SK-N-SH (cell line): ENCODE measurements at regions not wholly inside any gene's neighbourhood (a gene's known extent, or its start where the extent isn't known, plus 50 kb on each side); places are given as distances from the start of the nearest gene placed in this dataset.

Source experiments
- CTCF ChIA-PET: fragments of 300-600, 350-600 bp; formaldehyde crosslinking; extraction: SDS; loops from one replicate; lab custom pipeline; 2021; lab: Yijun Ruan, JAX
- POLR2A ChIA-PET: fragments of 350-600 bp; sonication (Branson Sonifier 250); formaldehyde crosslinking; extraction: SDS; loops from one replicate; lab custom pipeline; 2020; ENCODE audit warnings: antibody characterized with exemption, inconsistent platforms; lab: Yijun Ruan, JAX
- DNase-seq: peaks from one replicate; pipeline ENCODE4 v3.0.0; 2012
- H2AFZ ChIP-seq: fragments of 200-600 bp; sonication (generic); 2 replicates; pipeline ENCODE4 v1.8.1; 2016; ENCODE audit warnings: antibody characterized with exemption, mild to moderate bottlenecking, low read depth
- H3F3A ChIP-seq: fragments of 200-600 bp; sonication (generic); replicated peaks from 2 replicates; pipeline ENCODE3; 2016; ENCODE audit warnings: antibody characterized with exemption, mild to moderate bottlenecking; ENCODE audit not compliant: insufficient read depth
- H3K27ac ChIP-seq, 2 experiments: fragments of 200-500 bp in 1 of 2; fragments of 200-600 bp in 1 of 2; sonication (Bioruptor generic) in 1 of 2; sonication (generic), shearing (Covaris generic) in 1 of 2; 2 replicates each; pipeline versions ENCODE4 v1.5.1 to v1.6.1; 2014 to 2016; ENCODE audit warnings: low read depth in 2 of 2, inconsistent platforms in 1 of 2, low read length in 1 of 2, mild to moderate bottlenecking in 1 of 2, mixed read lengths in 1 of 2
- H3K27me3 ChIP-seq: fragments of 200-600 bp; sonication (generic), shearing (Covaris generic); 2 replicates; pipeline ENCODE4 v1.6.1; 2016; ENCODE audit warnings: mixed run types; ENCODE audit not compliant: insufficient read depth
- H3K36me3 ChIP-seq, 2 experiments: fragments of 200-500 bp in 1 of 2; fragments of 200-600 bp in 1 of 2; sonication (Bioruptor generic) in 1 of 2; sonication (generic) in 1 of 2; replicated peaks in 1 of 2; 2 replicates each; pipeline versions ENCODE3 to v1.5.1; 2014 to 2016; ENCODE audit warnings: low read length in 1 of 2, mild to moderate bottlenecking in 1 of 2; ENCODE audit not compliant: insufficient read depth in 2 of 2, control insufficient read depth in 1 of 2
- H3K4me1 ChIP-seq, 2 experiments: fragments of 200-500 bp in 1 of 2; fragments of 200-600 bp in 1 of 2; sonication (Bioruptor generic) in 1 of 2; sonication (generic), shearing (Covaris generic) in 1 of 2; 2 replicates each; pipeline versions ENCODE4 v1.5.1 to v1.6.1; 2014 to 2016; ENCODE audit warnings: low read depth in 1 of 2, low read length in 1 of 2, mixed run types in 1 of 2; ENCODE audit not compliant: insufficient read depth in 2 of 2, control insufficient read depth in 1 of 2
- H3K4me2 ChIP-seq: fragments of 200-600 bp; sonication (generic), shearing (Covaris generic); 2 replicates; pipeline ENCODE4 v1.6.1; 2017; ENCODE audit warnings: mixed run types
- H3K4me3 ChIP-seq, 2 experiments: fragments of 200-500 bp in 1 of 2; fragments of 200-600 bp in 1 of 2; sonication (Bioruptor generic) in 1 of 2; sonication (generic), shearing (Covaris generic) in 1 of 2; 2 replicates each; pipeline versions ENCODE4 v1.5.1 to v1.8.1; 2014 to 2016; ENCODE audit warnings: low read depth in 2 of 2, inconsistent platforms in 1 of 2, low read length in 1 of 2, mild to moderate bottlenecking in 1 of 2, mixed read lengths in 1 of 2, moderate library complexity in 1 of 2
- H3K79me2 ChIP-seq: fragments of 200-600 bp; sonication (generic); 2 replicates; pipeline ENCODE4 v1.8.1; 2017; ENCODE audit warnings: mild to moderate bottlenecking; ENCODE audit not compliant: insufficient read depth
- H3K9ac ChIP-seq: fragments of 200-600 bp; sonication (generic); 2 replicates; pipeline ENCODE4 v1.6.1; 2017; ENCODE audit warnings: mixed run types
- H3K9me2 ChIP-seq: fragments of 200-600 bp; sonication (generic); 2 replicates; pipeline ENCODE4 v1.6.1; 2017; ENCODE audit warnings: mixed run types
- H3K9me3 ChIP-seq: fragments of 200-600 bp; sonication (generic); 2 replicates; pipeline ENCODE4 v1.6.1; 2017; ENCODE audit warnings: mixed run types, mild to moderate bottlenecking, moderate library complexity
- H4K20me1 ChIP-seq: fragments of 200-600 bp; sonication (generic); 2 replicates; pipeline ENCODE4 v1.6.1; 2017; ENCODE audit warnings: mild to moderate bottlenecking, mixed run types; ENCODE audit not compliant: insufficient read depth
- CHD2 ChIP-seq: fragments of 150-350 bp; IDR thresholded peaks from 2 replicates; pipeline ENCODE4 v1.6.1; 2018; ENCODE audit warnings: low read length; ENCODE audit not compliant: partially characterized antibody
- ELF1 ChIP-seq: IDR thresholded peaks from 2 replicates; pipeline ENCODE4 v1.4.0; 2012
- EP300 ChIP-seq, 2 experiments: IDR thresholded peaks; 2 replicates each; pipeline versions ENCODE4 v1.4.0 to v1.6.1; 2012; ENCODE audit warnings: borderline replicate concordance in 1 of 2, low read depth in 1 of 2, low read length in 1 of 2
- FOXJ3 ChIP-seq: sonication (generic); formaldehyde crosslinking; IDR thresholded peaks from 2 replicates; pipeline ENCODE4 v1.5.1; 2020; ENCODE audit warnings: mild to moderate bottlenecking, missing genetic modification reagents
- NRF1 ChIP-seq: IDR thresholded peaks from 2 replicates; pipeline ENCODE4 v1.6.1; 2012; ENCODE audit warnings: low read depth, mild to moderate bottlenecking, low read length
- SMC3 ChIP-seq: IDR thresholded peaks from 2 replicates; pipeline ENCODE4 v1.6.1; 2012; ENCODE audit warnings: low read depth, low read length, improper control_type of control experiment
- TCF12 ChIP-seq: IDR thresholded peaks from 2 replicates; pipeline ENCODE4 v1.4.0; 2012
- YY1 ChIP-seq: IDR thresholded peaks from 2 replicates; pipeline ENCODE4 v1.4.0; 2012; ENCODE audit warnings: low read depth, mild to moderate bottlenecking
- WGBS: methylation state at CpG from one replicate; pipeline ENCODE4 v1.1.6; 2017; ENCODE audit warnings: low lambda C conversion rate; 5-methylcytosine and 5-hydroxymethylcytosine counted together
- TF ChIP-seq, protein P1 (sequence below): IDR thresholded peaks from 2 replicates; pipeline ENCODE4 v1.4.0; 2012; ENCODE audit warnings: low read depth, borderline replicate concordance
- TF ChIP-seq, protein P2 (sequence below): IDR thresholded peaks from 2 replicates; pipeline ENCODE4 v1.4.0; 2012; ENCODE audit warnings: low read depth, borderline replicate concordance
- TF ChIP-seq, protein P3 (sequence below): fragments of 200-600 bp; sonication (generic); IDR thresholded peaks from 2 replicates; pipeline ENCODE4 v1.6.1; 2017; ENCODE audit warnings: antibody characterized with exemption, mild to moderate bottlenecking, moderate library complexity

DNA sequence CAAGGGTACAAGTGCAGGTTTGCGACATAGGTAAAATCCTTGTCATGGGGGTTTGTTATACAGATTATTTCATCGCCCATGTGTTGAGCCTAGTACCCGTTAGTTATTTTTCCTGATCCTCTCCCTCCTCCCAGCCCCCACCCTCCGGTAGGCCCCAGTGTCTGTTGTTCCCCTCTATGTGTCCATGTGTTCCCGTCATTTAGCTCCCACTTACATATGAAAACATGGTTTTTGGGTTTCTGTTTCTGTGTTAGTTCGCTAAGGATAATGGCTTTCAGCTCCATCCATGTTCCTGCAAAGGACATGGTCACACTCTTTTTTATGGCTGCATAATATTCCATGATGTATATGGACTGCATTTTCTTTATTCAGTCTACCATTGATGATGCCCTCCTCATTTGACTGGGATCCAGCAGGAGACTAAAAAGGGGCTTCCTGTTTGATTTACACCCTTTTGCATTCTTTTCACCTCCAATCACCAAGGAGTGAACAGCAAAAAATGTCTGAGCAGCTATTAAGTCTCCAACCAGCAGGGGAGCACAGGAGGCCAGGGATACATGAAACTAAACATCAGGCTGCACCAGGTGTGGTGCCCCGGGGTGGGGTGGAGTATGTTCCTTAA is 188.2 kb downstream of the SKIDA1 start:
- POLR2A ChIA-PET, result no interaction called here

More for the DNA sequence above, 188.2 kb downstream of the SKIDA1 start:
- H2AFZ ChIP-seq, result no peak overlapping the region
- no peak for TF ChIP-seq TCF12
- no peak for TF ChIP-seq CHD2
- no peak for TF ChIP-seq YY1
- TF ChIP-seq, protein P1, sequence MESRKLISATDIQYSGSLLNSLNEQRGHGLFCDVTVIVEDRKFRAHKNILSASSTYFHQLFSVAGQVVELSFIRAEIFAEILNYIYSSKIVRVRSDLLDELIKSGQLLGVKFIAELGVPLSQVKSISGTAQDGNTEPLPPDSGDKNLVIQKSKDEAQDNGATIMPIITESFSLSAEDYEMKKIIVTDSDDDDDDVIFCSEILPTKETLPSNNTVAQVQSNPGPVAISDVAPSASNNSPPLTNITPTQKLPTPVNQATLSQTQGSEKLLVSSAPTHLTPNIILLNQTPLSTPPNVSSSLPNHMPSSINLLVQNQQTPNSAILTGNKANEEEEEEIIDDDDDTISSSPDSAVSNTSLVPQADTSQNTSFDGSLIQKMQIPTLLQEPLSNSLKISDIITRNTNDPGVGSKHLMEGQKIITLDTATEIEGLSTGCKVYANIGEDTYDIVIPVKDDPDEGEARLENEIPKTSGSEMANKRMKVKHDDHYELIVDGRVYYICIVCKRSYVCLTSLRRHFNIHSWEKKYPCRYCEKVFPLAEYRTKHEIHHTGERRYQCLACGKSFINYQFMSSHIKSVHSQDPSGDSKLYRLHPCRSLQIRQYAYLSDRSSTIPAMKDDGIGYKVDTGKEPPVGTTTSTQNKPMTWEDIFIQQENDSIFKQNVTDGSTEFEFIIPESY, result no peak
- TF ChIP-seq ELF1, result no peak
- TF ChIP-seq NRF1, result no peak
- TF ChIP-seq SMC3, result no peak
- TF ChIP-seq, protein P2, sequence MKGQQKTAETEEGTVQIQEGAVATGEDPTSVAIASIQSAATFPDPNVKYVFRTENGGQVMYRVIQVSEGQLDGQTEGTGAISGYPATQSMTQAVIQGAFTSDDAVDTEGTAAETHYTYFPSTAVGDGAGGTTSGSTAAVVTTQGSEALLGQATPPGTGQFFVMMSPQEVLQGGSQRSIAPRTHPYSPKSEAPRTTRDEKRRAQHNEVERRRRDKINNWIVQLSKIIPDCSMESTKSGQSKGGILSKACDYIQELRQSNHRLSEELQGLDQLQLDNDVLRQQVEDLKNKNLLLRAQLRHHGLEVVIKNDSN, result no peak
- TF ChIP-seq, protein P3, sequence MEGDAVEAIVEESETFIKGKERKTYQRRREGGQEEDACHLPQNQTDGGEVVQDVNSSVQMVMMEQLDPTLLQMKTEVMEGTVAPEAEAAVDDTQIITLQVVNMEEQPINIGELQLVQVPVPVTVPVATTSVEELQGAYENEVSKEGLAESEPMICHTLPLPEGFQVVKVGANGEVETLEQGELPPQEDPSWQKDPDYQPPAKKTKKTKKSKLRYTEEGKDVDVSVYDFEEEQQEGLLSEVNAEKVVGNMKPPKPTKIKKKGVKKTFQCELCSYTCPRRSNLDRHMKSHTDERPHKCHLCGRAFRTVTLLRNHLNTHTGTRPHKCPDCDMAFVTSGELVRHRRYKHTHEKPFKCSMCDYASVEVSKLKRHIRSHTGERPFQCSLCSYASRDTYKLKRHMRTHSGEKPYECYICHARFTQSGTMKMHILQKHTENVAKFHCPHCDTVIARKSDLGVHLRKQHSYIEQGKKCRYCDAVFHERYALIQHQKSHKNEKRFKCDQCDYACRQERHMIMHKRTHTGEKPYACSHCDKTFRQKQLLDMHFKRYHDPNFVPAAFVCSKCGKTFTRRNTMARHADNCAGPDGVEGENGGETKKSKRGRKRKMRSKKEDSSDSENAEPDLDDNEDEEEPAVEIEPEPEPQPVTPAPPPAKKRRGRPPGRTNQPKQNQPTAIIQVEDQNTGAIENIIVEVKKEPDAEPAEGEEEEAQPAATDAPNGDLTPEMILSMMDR, result no peak
- TF ChIP-seq FOXJ3 (CRISPR knock-in tag), result no peak
- no peak for TF ChIP-seq EP300 (IDR thresholded peaks at IDR 0.05; ENCODE audit: borderline replicate concordance in 1 of 2, low read depth in 1 of 2, low read length in 1 of 2)
- H3K9me2 ChIP-seq, result no peaks in the 10 kb centered on the region
- no peaks in the 10 kb centered on the region for H3K9me3 ChIP-seq
- H3K27me3 ChIP-seq, result no peaks in the 10 kb centered on the region
- peaks cover 5 to 30% of the 10 kb centered on the region in 2 experiments; a peak in 3 of 4 replicates for H3K4me1 ChIP-seq
- no peak overlapping the region; a peak in 1 of 4 replicates for H3K27ac ChIP-seq
- H3K36me3 ChIP-seq, result no peaks in the 10 kb centered on the region
- no peaks in the 10 kb centered on the region for H3K79me2 ChIP-seq
- CTCF ChIA-PET, result interaction anchor here (2.2 kb wide), 1 partner anchor 8 kb away, joined by 5 read pairs; no protein-coding TSS in a partner anchor
- no peaks in the 10 kb centered on the region for H4K20me1 ChIP-seq
- no peak for DNase-seq
- WGBS, result 51% methylated on average over 7 of the region's 7 CpGs
- H3K4me2 ChIP-seq, result no peak overlapping the region; the same call in 1 of the 2 replicates
- H3K4me3 ChIP-seq, result no peak overlapping the region
- no peak overlapping the region for H3K9ac ChIP-seq
- peaks cover 20% of the 10 kb centered on the region for H3F3A ChIP-seq
